Ishikawa (cell line): ENCODE measurements at regions not wholly inside any gene's neighbourhood (a gene's known extent, or its start where the extent isn't known, plus 50 kb on each side); places are given as distances from the start of the nearest gene placed in this dataset.

ENCODE experiments used
- CEBPB ChIP-seq: IDR thresholded peaks from 2 replicates; pipeline ENCODE4 v1.6.1; 2012
- CREB1 ChIP-seq: IDR thresholded peaks from 2 replicates; pipeline ENCODE4 v1.6.1; 2012; ENCODE audit warnings: low read depth
- EGR1 ChIP-seq: IDR thresholded peaks from 2 replicates; pipeline ENCODE4 v1.6.1; 2012
- EP300 ChIP-seq: IDR thresholded peaks from 2 replicates; pipeline ENCODE4 v1.6.1; 2012; ENCODE audit warnings: borderline replicate concordance
- FOXM1 ChIP-seq: IDR thresholded peaks from 2 replicates; pipeline ENCODE4 v1.6.1; 2012; ENCODE audit warnings: low read depth, borderline replicate concordance
- NFIC ChIP-seq: IDR thresholded peaks from 2 replicates; pipeline ENCODE4 v1.6.1; 2012
- RAD21 ChIP-seq: IDR thresholded peaks from 2 replicates; pipeline ENCODE4 v1.6.1; 2012; ENCODE audit warnings: low read depth
- TAF1 ChIP-seq: IDR thresholded peaks from 2 replicates; pipeline ENCODE4 v1.6.1; 2012; ENCODE audit warnings: low read depth, mild to moderate bottlenecking
- TCF12 ChIP-seq: IDR thresholded peaks from 2 replicates; pipeline ENCODE4 v1.6.1; 2012; ENCODE audit warnings: low read depth
- TEAD4 ChIP-seq: IDR thresholded peaks from 2 replicates; pipeline ENCODE4 v1.6.1; 2012
- YY1 ChIP-seq: IDR thresholded peaks from 2 replicates; pipeline ENCODE4 v1.6.1; 2012; ENCODE audit warnings: low read depth
- ZBTB7A ChIP-seq: IDR thresholded peaks from 2 replicates; pipeline ENCODE4 v1.6.1; 2012; ENCODE audit warnings: low read depth
- TF ChIP-seq, protein P1 (sequence below): IDR thresholded peaks from 2 replicates; pipeline ENCODE4 v1.6.1; 2012
- TF ChIP-seq, protein P2 (sequence below): IDR thresholded peaks from 2 replicates; pipeline ENCODE4 v1.6.1; 2012; ENCODE audit warnings: low read depth, mild to moderate bottlenecking
- TF ChIP-seq, protein P3 (sequence below): IDR thresholded peaks from 2 replicates; pipeline ENCODE4 v1.6.1; 2012

DNA sequence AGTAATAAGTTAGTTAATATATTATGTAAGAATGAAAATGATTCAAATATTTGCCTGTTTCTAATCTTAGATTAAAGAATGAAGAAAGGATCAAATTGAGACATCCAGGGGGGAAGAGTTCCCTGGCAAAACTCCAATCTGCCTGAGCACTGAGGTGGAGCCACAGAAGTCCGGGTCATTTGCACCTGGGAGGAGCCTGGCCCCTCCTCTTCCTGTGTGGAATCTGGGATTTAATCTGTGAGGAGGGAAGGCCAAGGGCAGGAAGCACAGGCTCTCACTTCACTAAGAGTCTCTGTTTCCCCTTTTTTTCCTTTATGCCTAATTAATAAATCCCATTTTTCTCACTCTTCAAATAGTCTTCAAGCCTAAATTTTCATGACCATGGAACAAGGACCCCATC lies 599.5 kb downstream of the FLRT2 start:
- no peak for TF ChIP-seq ZBTB7A
- TF ChIP-seq, protein P1, sequence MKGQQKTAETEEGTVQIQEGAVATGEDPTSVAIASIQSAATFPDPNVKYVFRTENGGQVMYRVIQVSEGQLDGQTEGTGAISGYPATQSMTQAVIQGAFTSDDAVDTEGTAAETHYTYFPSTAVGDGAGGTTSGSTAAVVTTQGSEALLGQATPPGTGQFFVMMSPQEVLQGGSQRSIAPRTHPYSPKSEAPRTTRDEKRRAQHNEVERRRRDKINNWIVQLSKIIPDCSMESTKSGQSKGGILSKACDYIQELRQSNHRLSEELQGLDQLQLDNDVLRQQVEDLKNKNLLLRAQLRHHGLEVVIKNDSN: no peak
- no peak for TF ChIP-seq EP300
- no peak for TF ChIP-seq RAD21
- no peak for TF ChIP-seq YY1
- no peak for TF ChIP-seq NFIC
- TF ChIP-seq, protein P2, sequence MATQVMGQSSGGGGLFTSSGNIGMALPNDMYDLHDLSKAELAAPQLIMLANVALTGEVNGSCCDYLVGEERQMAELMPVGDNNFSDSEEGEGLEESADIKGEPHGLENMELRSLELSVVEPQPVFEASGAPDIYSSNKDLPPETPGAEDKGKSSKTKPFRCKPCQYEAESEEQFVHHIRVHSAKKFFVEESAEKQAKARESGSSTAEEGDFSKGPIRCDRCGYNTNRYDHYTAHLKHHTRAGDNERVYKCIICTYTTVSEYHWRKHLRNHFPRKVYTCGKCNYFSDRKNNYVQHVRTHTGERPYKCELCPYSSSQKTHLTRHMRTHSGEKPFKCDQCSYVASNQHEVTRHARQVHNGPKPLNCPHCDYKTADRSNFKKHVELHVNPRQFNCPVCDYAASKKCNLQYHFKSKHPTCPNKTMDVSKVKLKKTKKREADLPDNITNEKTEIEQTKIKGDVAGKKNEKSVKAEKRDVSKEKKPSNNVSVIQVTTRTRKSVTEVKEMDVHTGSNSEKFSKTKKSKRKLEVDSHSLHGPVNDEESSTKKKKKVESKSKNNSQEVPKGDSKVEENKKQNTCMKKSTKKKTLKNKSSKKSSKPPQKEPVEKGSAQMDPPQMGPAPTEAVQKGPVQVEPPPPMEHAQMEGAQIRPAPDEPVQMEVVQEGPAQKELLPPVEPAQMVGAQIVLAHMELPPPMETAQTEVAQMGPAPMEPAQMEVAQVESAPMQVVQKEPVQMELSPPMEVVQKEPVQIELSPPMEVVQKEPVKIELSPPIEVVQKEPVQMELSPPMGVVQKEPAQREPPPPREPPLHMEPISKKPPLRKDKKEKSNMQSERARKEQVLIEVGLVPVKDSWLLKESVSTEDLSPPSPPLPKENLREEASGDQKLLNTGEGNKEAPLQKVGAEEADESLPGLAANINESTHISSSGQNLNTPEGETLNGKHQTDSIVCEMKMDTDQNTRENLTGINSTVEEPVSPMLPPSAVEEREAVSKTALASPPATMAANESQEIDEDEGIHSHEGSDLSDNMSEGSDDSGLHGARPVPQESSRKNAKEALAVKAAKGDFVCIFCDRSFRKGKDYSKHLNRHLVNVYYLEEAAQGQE: no peak
- TF ChIP-seq CREB1: no peak
- no peak for TF ChIP-seq TAF1
- TF ChIP-seq FOXM1: no peak
- TF ChIP-seq TEAD4: no peak
- no peak for TF ChIP-seq EGR1
- TF ChIP-seq, protein P3, sequence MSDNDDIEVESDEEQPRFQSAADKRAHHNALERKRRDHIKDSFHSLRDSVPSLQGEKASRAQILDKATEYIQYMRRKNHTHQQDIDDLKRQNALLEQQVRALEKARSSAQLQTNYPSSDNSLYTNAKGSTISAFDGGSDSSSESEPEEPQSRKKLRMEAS: no peak
- TF ChIP-seq TCF12: no peak
- TF ChIP-seq CEBPB: no peak

DNA sequence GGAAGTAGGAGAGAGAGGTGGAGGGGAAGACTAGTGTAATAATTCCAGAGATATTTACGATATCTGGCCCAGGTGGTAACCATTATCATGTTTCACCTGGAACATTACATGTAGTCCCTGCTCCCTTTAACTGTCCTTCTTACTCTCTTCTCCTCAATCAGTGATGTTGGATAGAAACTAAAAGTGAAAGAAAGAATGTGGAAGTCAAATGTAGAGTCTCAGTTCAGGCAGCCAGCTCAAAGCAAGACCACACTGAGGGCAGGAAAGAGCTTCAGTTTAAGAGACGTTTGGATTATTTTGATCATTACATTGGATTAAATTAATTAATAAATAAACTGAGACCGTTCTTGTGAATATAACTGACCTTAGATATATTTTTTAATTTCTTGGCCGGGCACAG lies 594.4 kb downstream of the FLRT2 start:
- TF ChIP-seq, protein P2: no peak
- TF ChIP-seq EGR1 (no peak), TCF12 (no peak), RAD21 (no peak), CREB1 (no peak), FOXM1 (no peak), NFIC (no peak), EP300 (no peak), TEAD4 (no peak), ZBTB7A (no peak), CEBPB (no peak), TAF1 (no peak), YY1 (no peak)
- TF ChIP-seq, protein P3: no peak
- TF ChIP-seq, protein P1: no peak

DNA sequence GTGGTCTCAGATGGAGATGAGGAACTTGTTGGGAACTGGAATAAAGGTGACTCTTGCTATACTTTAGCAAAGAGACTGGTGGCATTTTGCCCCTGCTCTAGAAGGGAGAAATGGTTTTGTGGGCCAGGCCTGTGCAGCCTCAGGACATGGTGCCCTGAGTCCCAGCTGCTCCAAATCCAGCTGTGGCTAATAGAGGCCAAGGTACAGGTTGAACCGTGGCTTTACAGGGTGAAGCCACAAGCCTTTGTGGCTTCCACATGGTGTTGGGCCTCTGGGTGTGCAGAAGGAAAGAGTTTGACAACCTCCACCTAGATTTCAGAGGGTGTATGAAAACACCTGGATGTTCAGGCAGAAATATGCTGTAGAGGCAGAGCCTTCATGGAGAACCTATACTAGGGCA lies 586.0 kb downstream of the FLRT2 start:
- TF ChIP-seq TAF1: no peak
- TF ChIP-seq NFIC: no peak
- no peak for TF ChIP-seq RAD21
- TF ChIP-seq ZBTB7A: no peak
- no peak for TF ChIP-seq EGR1
- no peak for TF ChIP-seq TCF12
- no peak for TF ChIP-seq EP300
- no peak for TF ChIP-seq YY1
- TF ChIP-seq TEAD4: no peak
- TF ChIP-seq, protein P1: no peak

DNA sequence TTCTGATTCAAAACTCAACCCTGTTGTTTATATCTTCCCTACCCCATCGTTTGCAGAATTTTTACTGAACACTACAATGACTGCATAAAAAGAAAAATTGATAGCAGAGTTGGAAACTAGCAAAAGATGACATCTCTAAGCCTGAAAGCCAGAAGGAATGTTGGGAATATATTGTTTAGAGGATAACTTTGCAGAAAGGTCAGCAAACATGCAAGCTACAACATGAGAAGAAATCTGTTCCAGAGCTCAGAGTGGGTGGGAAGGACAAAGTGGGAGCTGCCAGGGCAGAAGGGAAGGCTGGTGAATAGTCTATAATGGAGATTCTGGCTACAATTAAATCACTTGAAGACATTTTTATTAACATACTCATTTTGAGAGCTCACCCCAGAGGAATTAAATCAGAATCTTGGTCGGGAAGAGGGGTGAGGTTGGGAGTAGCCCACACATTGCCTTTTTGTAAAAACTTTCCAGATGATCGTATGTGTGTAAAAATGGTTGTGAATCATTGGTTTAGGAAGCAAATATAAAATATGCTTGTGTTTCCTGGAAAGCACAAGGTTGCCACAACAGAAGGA lies 574.8 kb downstream of the FLRT2 start:
- TF ChIP-seq NFIC (no peak), FOXM1 (no peak), CREB1 (no peak), YY1 (no peak)

DNA sequence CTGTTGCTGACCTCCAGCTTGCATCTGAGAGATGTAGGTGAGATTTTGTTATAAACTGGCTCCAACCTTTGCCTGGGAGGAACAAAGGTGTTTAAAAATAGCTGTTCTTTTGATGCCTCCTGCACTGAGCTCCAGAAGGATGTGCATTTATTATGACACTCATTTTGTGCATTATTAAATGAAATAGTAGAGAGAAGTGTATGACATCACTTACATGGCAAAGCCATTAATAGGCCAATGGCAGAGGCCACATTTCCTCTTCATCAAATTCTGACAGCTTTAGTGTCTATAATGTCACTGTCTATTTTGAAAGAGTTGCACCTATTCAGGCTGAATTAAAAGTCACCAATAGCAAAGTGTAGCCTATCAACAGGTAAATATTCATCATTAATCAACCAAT lies 564.6 kb downstream of the FLRT2 start:
- TF ChIP-seq TEAD4: no peak
- TF ChIP-seq CEBPB: no peak
- no peak for TF ChIP-seq ZBTB7A
- TF ChIP-seq RAD21: no peak
- TF ChIP-seq CREB1: no peak
- no peak for TF ChIP-seq EP300
- TF ChIP-seq, protein P1: no peak
- no peak for TF ChIP-seq TCF12
- TF ChIP-seq YY1: no peak
- TF ChIP-seq FOXM1: no peak
- TF ChIP-seq, protein P3: no peak
- TF ChIP-seq EGR1: no peak
